RWPE2 (cell line): ENCODE measurements at regions not wholly inside any gene's neighbourhood (a gene's known extent, or its start where the extent isn't known, plus 50 kb on each side); places are given as distances from the start of the nearest gene placed in this dataset.

Experiments
- ATAC-seq: fragments of 200-7000 bp; cut with Tn5 transposase; 3 replicates; pipeline ENCODE4 v1.9.1; 2021; ENCODE audit warnings: low read depth
- DNase-seq: peaks from one replicate; pipeline ENCODE4 v3.0.0-alpha.2; 2020; ENCODE audit warnings: low spot score
- H3K27ac ChIP-seq: fragments of 450-650 bp; 2 replicates; pipeline ENCODE4 v1.5.1; 2017; ENCODE audit warnings: mild to moderate bottlenecking; ENCODE audit not compliant: poor library complexity, severe bottlenecking
- H3K27me3 ChIP-seq: fragments of 250-450 bp; sonication (Bioruptor Pico); 2 replicates; pipeline ENCODE4 v1.5.1; 2021; ENCODE audit warnings: mild to moderate bottlenecking, moderate library complexity; ENCODE audit not compliant: insufficient read depth, poor library complexity, severe bottlenecking
- H3K36me3 ChIP-seq: fragments of 250-450 bp; sonication (Bioruptor Pico); 2 replicates; pipeline ENCODE4 v1.5.1; 2020; ENCODE audit warnings: low read depth, mild to moderate bottlenecking, moderate library complexity
- H3K4me1 ChIP-seq: fragments of 250-450 bp; sonication (Bioruptor Pico); 2 replicates; pipeline ENCODE4 v1.5.1; 2021; ENCODE audit warnings: mild to moderate bottlenecking, moderate library complexity; ENCODE audit not compliant: insufficient read depth, poor library complexity, severe bottlenecking
- H3K4me3 ChIP-seq: fragments of 250-450 bp; sonication (Bioruptor Pico); 2 replicates; pipeline ENCODE4 v1.5.1; 2021; ENCODE audit warnings: mild to moderate bottlenecking, moderate library complexity; ENCODE audit not compliant: severe bottlenecking
- H3K9me3 ChIP-seq: fragments of 250-450 bp; sonication (Bioruptor Pico); 2 replicates; pipeline ENCODE4 v1.5.1; 2021; ENCODE audit warnings: mild to moderate bottlenecking, moderate library complexity; ENCODE audit not compliant: severe bottlenecking
- CTCF ChIP-seq: fragments of 450-650 bp; IDR thresholded peaks from one replicate; pipeline ENCODE4 v1.5.1; 2017; ENCODE audit warnings: mild to moderate bottlenecking, moderate library complexity; ENCODE audit not compliant: poor library complexity, severe bottlenecking

- Histone ChIP-seq H3K36me3 (no peaks in the 10 kb centered on the region), H3K4me1 (no peaks in the 10 kb centered on the region), H3K4me3 (no peak overlapping the region), H3K27me3 (no peaks in the 10 kb centered on the region), H3K9me3 (no peaks in the 10 kb centered on the region), H3K27ac (no peak overlapping the region)
- DNase-seq (no peak), ATAC-seq (no peak)
- no peak for TF ChIP-seq CTCF
Measured at GRCh38 chr21:22277341-22277740, 1279.1 kb downstream of the NCAM2 start.

GRCh38 chr21:22278366-22278765 is 1280.2 kb downstream of the NCAM2 start:
- Histone ChIP-seq H3K4me3 (no peak overlapping the region), H3K27me3 (no peaks in the 10 kb centered on the region), H3K27ac (no peak overlapping the region), H3K36me3 (no peaks in the 10 kb centered on the region), H3K9me3 (no peaks in the 10 kb centered on the region), H3K4me1 (no peaks in the 10 kb centered on the region)
- no peak for TF ChIP-seq CTCF
- ATAC-seq (no peak), DNase-seq (no peak)

GRCh38 chr21:22280851-22281250 is 1282.6 kb downstream of the NCAM2 start:
- Histone ChIP-seq H3K4me3 (no peak overlapping the region), H3K36me3 (no peaks in the 10 kb centered on the region), H3K27ac (no peak overlapping the region), H3K27me3 (no peaks in the 10 kb centered on the region), H3K9me3 (no peaks in the 10 kb centered on the region), H3K4me1 (no peaks in the 10 kb centered on the region)
- DNase-seq (no peak), ATAC-seq (no peak)
- TF ChIP-seq CTCF, result no peak

GRCh38 chr21:22288885-22289499 is 1290.8 kb downstream of the NCAM2 start:
- H3K36me3 ChIP-seq, result no peaks in the 10 kb centered on the region
- TF ChIP-seq CTCF, result no peak
- ATAC-seq, result no peak

GRCh38 chr21:22292144-22292543 is 1293.9 kb downstream of the NCAM2 start:
- Histone ChIP-seq H3K36me3 (no peaks in the 10 kb centered on the region), H3K27ac (no peak overlapping the region), H3K4me3 (no peak overlapping the region), H3K9me3 (no peaks in the 10 kb centered on the region), H3K27me3 (no peaks in the 10 kb centered on the region), H3K4me1 (no peaks in the 10 kb centered on the region)
- DNase-seq, result no peak
- TF ChIP-seq CTCF, result no peak
- no peak for ATAC-seq

More at GRCh38 chr21:22288885-22289499, 1290.8 kb downstream of the NCAM2 start:
- H3K27me3 ChIP-seq, result no peaks in the 10 kb centered on the region
- no peak overlapping the region for H3K27ac ChIP-seq
- H3K4me1 ChIP-seq, result no peaks in the 10 kb centered on the region
- DNase-seq, result no peak
- no peaks in the 10 kb centered on the region for H3K9me3 ChIP-seq
- H3K4me3 ChIP-seq, result no peak overlapping the region
